ENCODE measurements at regions not wholly inside any gene's neighbourhood (a gene's known extent, or its start where the extent isn't known, plus 50 kb on each side); places are given as distances from the start of the nearest gene placed in this dataset.

GRCh38 chr20:50398821-50399554, 111.2 kb upstream of the PTPN1 start:
- peak in 52 of 58 donors; percentile 19 to 90 (median 59) for DNase-seq

- peak in 1 of 58 donors; percentile 14 for DNase-seq
Measured at GRCh38 chr20:50399555-50399916, 110.6 kb upstream of the PTPN1 start.

- DNase-seq, result peak in 1 of 58 donors; percentile 36
Measured at GRCh38 chr20:50399917-50400704, 110.1 kb upstream of the PTPN1 start.

GRCh38 chr20:50400705-50401586, 109.2 kb upstream of the PTPN1 start:
- DNase-seq, result peak in 6 of 58 donors; percentile 5 to 45 (median 20)

- no peak for DNase-seq
Measured at GRCh38 chr20:50401587-50402418, 108.4 kb upstream of the PTPN1 start.

- DNase-seq, result peak in 3 of 58 donors; percentile 7 to 25 (median 12)
Measured at GRCh38 chr20:50403565-50404418, 106.4 kb upstream of the PTPN1 start.

GRCh38 chr20:50404419-50405234, 105.6 kb upstream of the PTPN1 start:
- no peak for DNase-seq

- DNase-seq, result no peak
Measured at GRCh38 chr20:50405235-50405914, 104.8 kb upstream of the PTPN1 start.

GRCh38 chr20:50405915-50406609, 104.1 kb upstream of the PTPN1 start:
- no peak for DNase-seq

GRCh38 chr20:50406610-50407136, 103.5 kb upstream of the PTPN1 start:
- DNase-seq, result no peak

- DNase-seq, result no peak
Measured at GRCh38 chr20:50408526-50409364, 101.4 kb upstream of the PTPN1 start.

- peak in 1 of 58 donors; percentile 6 for DNase-seq
Measured at GRCh38 chr20:50409495-50409894, 100.7 kb upstream of the PTPN1 start.

GRCh38 chr20:50410343-50410742, 99.8 kb upstream of the PTPN1 start:
- no peak for DNase-seq

GRCh38 chr20:50412069-50412468, 98.1 kb upstream of the PTPN1 start:
- DNase-seq, result no peak

- no peak for DNase-seq
Measured at GRCh38 chr20:50412499-50412898, 97.7 kb upstream of the PTPN1 start.

GRCh38 chr20:50413088-50413500, 97.1 kb upstream of the PTPN1 start:
- DNase-seq, result no peak
